Uterus (tissue), 2 donors: ENCODE measurements at regions not wholly inside any gene's neighbourhood (a gene's known extent, or its start where the extent isn't known, plus 50 kb on each side); places are given as distances from the start of the nearest gene placed in this dataset.

Experiments used
- POLR2A ChIP-seq, 2 donors: fragments of 450-650 bp; IDR thresholded peaks; one replicate each; pipeline ENCODE4 v1.6.1; 2016; ENCODE audit warnings: antibody characterized with exemption in 2 of 2, mild to moderate bottlenecking in 1 of 2, moderate library complexity in 1 of 2
- TF ChIP-seq, protein P1 (sequence below), 4 experiments: fragments of 200-600 bp in 2 of 4; fragments of 450-650 bp in 2 of 4; sonication (generic) in 2 of 4; IDR thresholded peaks; one replicate each; pipeline ENCODE4 v1.5.1; 2016 to 2019; ENCODE audit warnings: antibody characterized with exemption in 4 of 4, mild to moderate bottlenecking in 2 of 4, moderate library complexity in 1 of 4

DNA sequence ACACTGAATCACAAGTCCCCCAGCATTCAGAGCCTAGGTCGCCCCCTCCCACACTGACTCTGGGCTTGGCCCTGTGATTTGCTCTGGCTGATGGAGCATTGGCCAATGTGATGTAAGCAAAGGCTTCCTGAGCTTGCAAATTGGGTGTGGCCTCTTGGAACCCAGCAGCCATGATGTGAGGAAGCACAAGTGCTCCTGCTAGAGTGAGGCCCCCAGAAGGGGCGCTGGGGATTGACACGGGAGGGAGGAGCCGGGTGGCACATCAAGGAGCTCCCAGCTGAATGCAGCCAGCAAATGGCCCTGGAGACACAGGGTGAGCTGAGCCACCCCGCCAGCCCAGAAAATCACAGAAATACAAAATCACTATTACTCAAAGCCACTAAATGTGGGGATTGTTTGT, 308.5 kb downstream of the C16orf95 start:
- TF ChIP-seq, protein P1, sequence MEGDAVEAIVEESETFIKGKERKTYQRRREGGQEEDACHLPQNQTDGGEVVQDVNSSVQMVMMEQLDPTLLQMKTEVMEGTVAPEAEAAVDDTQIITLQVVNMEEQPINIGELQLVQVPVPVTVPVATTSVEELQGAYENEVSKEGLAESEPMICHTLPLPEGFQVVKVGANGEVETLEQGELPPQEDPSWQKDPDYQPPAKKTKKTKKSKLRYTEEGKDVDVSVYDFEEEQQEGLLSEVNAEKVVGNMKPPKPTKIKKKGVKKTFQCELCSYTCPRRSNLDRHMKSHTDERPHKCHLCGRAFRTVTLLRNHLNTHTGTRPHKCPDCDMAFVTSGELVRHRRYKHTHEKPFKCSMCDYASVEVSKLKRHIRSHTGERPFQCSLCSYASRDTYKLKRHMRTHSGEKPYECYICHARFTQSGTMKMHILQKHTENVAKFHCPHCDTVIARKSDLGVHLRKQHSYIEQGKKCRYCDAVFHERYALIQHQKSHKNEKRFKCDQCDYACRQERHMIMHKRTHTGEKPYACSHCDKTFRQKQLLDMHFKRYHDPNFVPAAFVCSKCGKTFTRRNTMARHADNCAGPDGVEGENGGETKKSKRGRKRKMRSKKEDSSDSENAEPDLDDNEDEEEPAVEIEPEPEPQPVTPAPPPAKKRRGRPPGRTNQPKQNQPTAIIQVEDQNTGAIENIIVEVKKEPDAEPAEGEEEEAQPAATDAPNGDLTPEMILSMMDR (IDR thresholded peaks at IDR 0.05), result no peak
- TF ChIP-seq POLR2A (IDR thresholded peaks at IDR 0.05), result no peak
